HG03432 (cell line): ENCODE measurements at regions not wholly inside any gene's neighbourhood (a gene's known extent, or its start where the extent isn't known, plus 50 kb on each side); places are given as distances from the start of the nearest gene placed in this dataset.
A peak's percentile ranks its signal among the peaks of the same experiment; 100 is the strongest.
"Not testable (repeated sequence)": the region's sequence is repeated elsewhere in the genome, so short reads cannot be mapped to it uniquely, and the experiment has no call there.

Experiments used
- ATAC-seq: cut with Tn5 transposase; IDR thresholded peaks from one replicate; pipeline ENCODE4 v1.9.1; 2021; ENCODE audit warnings: mild to moderate bottlenecking, moderate library complexity; ENCODE audit not compliant: unreplicated experiment

- no peak for ATAC-seq
These were observed 81.2 kb upstream of the ITGB1 start for GRCh38 chr10:33039181-33039580.

GRCh38 chr10:33038672-33039071 lies 80.6 kb upstream of the ITGB1 start:
- ATAC-seq, result no peak

GRCh38 chr10:33037726-33038125 lies 79.7 kb upstream of the ITGB1 start:
- no peak for ATAC-seq

- ATAC-seq, result no peak
These were observed 78.6 kb upstream of the ITGB1 start for GRCh38 chr10:33036670-33037069.

GRCh38 chr10:33035411-33035810 lies 77.4 kb upstream of the ITGB1 start:
- ATAC-seq, result no peak

GRCh38 chr10:33034931-33035330 lies 76.9 kb upstream of the ITGB1 start:
- ATAC-seq, result no peak

GRCh38 chr10:33032654-33033151 lies 74.7 kb upstream of the ITGB1 start:
- no peak for ATAC-seq

- no peak for ATAC-seq
These were observed 74.0 kb upstream of the ITGB1 start for GRCh38 chr10:33031815-33032653.

- no peak for ATAC-seq
These were observed 73.1 kb upstream of the ITGB1 start for GRCh38 chr10:33031171-33031570.

GRCh38 chr10:33028515-33028914 lies 70.5 kb upstream of the ITGB1 start:
- ATAC-seq, result not testable (repeated sequence)

GRCh38 chr10:33027088-33027487 lies 69.1 kb upstream of the ITGB1 start:
- no peak for ATAC-seq

GRCh38 chr10:33026422-33026821 lies 68.4 kb upstream of the ITGB1 start:
- ATAC-seq, result no peak

- ATAC-seq, result no peak
These were observed 67.9 kb upstream of the ITGB1 start for GRCh38 chr10:33025910-33026309.

- ATAC-seq, result peak; percentile 78
These were observed 67.0 kb upstream of the ITGB1 start for GRCh38 chr10:33025039-33025438.

GRCh38 chr10:33022691-33023090 lies 64.7 kb upstream of the ITGB1 start:
- no peak for ATAC-seq

GRCh38 chr10:33022090-33022489 lies 64.1 kb upstream of the ITGB1 start:
- no peak for ATAC-seq

- ATAC-seq, result no peak
These were observed 59.0 kb upstream of the ITGB1 start for GRCh38 chr10:33016988-33017387.

GRCh38 chr10:33015761-33016547 lies 57.9 kb upstream of the ITGB1 start:
- peak; percentile 48 for ATAC-seq

- ATAC-seq, result not testable (repeated sequence)
These were observed 55.3 kb upstream of the ITGB1 start for GRCh38 chr10:33013331-33013730.

GRCh38 chr10:33012306-33012705 lies 54.3 kb upstream of the ITGB1 start:
- ATAC-seq, result no peak

- ATAC-seq, result no peak
These were observed 52.4 kb upstream of the ITGB1 start for GRCh38 chr10:33010132-33011037.
